Posterior vena cava (tissue), 2 donors: ENCODE measurements at regions not wholly inside any gene's neighbourhood (a gene's known extent, or its start where the extent isn't known, plus 50 kb on each side); places are given as distances from the start of the nearest gene placed in this dataset.

Experiments
- DNase-seq: peaks from one replicate; pipeline ENCODE4 v3.0.0-alpha.2; 2020; ENCODE audit warnings: low spot score
- intact Hi-C, 2 donors: fragments of 100-400 bp; cut with DNase I; formaldehyde crosslinking; loops; one replicate each; pipeline versions ENCODE4 v1.14.1 to v1.14.2; 2022 to 2023
- microRNA-seq, 2 donors: library from miRNA; unstranded; fragments of <30 nt; microRNA quantifications; one replicate each; pipeline ENCODE4 v1.2.0, GENCODE V29; 2020 to 2021; ENCODE audit warnings: borderline microRNAs expressed in 2 of 2
- donor health status: DM: yes; HTN: yes; CAD: no.
- donor health status: DM: yes; HTN: yes; CAD: no.

DNA sequence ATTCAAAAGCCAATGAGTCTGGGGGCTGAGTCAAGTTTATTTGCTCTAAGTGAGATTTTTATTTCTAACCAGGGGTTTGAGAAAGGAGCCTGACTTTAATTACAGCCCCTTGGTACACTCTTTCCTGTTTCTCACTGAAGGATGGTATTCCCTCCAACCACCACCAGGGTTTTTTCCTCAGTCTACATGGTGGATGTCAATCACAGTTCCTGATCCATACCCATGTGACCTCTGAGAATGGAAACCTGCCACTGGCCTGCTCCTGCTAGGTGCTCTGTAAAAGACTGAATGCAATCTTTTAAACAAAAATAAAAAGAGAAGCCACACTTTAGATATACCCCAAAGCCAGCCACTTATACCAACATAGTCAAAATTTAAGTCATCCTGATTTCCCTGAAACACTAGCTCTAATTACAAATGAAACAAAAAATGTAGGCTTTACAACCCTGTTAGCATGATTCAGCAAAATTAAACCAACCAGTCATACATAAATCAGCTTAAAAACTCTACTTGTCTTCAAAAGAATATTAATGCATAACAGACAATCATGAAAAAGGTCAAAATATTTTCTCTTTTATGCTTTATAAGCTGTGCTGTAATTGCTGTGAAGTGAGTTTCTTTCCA, 112.1 kb upstream of the NWD2 start:
- no peak for DNase-seq
- intact Hi-C loops = no loop called here

DNA sequence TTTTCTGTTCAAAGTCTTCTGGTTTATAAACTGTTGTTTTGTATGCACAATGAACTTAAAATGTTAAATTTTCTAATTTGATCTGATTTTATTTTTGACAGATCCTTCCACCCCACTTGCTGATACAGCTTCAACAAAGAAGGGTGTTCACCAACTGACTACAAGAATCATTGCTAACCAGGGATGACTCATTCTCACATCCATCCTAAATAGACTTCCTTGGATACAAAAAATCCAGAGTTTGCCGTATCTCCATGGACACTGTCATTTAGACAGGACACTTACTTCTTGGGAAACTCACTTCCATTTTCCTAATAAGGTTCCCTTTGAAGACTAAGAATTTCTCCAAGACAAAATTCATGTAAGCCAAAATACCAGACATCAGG, 111.6 kb upstream of the NWD2 start:
- no peak for DNase-seq
- intact Hi-C loops = no loop called here

DNA sequence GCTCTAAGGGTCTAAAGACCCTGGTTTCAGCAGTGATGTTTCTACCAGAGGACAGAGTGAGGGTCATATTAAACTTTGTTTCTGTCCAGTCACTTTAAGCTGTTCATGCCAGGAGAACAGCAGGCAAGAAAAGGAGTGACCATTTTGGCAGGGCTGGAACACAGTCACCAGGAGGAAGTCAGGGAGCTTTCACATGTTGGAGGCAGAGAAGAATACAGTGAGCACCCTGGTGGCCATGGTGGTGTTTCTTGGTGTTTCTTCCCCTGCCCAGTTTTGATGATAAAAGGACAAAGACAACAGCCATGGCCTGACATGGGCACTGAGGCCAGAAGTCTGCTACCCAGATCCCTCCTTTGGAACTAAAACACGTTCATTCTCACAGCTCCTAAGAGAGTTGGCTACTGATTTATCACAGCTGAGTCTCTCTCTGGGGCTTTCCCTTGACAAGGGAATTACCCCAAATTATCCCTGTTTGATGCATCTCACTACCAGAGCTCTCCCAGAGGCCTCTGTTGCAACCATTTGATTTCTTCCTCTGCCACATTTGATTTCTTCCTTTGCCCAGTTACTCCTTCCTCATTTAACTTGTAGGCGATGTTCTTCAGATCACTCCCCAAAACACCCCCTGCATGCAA, 106.4 kb upstream of the NWD2 start:
- DNase-seq = no peak
- intact Hi-C loops = loop anchor here in 1 of 2 donors (5.0 kb wide), 1 partner anchor 1856 kb away; no protein-coding TSS in a partner anchor

DNA sequence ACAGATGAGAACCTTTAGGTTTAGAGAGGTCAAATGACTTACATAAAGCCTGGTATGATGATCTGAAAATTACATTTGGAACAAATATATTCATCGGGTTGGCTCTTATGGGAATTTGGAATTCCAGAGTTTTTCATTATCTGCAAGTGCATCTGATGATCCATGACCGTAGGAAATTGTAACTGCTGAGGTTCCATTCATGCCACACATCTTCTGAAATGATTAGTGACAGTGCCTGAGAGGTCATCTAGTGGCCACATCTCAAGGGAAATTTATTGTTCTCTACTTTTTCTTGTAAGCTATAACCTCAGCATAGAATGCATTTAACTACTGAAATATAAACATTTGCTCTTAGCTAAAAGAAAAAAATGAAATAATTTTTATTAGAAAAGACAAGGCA, 105.8 kb upstream of the NWD2 start:
- DNase-seq = no peak
- intact Hi-C loops = loop anchor here in 1 of 2 donors (5.0 kb wide), 1 partner anchor 1856 kb away; no protein-coding TSS in a partner anchor

DNA sequence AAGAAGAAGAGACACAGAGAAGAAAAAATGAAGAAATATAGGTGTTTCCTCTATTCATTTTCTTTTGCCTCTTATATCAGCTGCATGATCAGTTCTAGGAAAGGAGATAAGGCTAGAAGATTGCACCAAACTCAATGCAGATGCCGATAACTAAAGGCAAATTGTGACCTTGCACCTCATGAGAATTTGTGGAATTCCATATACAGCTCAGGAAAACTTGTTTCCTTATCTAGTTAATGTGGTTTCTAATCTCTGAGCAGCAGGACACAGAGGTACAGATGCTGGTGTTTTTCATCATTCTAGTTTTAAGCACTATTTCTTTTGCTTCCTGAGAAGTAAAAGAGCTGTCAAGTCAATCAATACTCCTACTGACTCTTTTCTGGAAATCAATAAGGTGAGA, 104.6 kb upstream of the NWD2 start:
- no peak for DNase-seq
- intact Hi-C loops = loop anchor here in 1 of 2 donors (5.0 kb wide), 1 partner anchor 1858 kb away; no protein-coding TSS in a partner anchor

DNA sequence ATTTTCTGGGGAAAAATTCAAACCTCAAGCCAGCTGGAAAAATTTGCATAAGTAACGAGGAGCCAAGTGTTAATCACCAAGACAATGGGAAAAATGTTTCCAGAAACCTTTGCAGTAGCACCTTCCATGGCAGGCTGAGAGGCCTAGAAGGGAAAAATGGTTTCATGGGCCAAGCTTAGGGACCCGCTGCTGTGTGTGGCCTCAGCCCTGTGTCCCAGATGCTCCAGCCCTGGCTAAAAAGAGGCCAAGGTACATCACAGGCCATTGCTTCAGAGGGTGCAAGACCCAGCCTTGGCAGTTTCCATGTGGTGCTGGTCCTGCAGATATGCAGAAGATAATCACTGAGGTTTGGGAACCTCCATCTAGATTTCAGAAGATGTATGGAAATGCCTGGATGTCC, 98.3 kb upstream of the NWD2 start:
- DNase-seq = no peak
- intact Hi-C loops = no loop called here

DNA sequence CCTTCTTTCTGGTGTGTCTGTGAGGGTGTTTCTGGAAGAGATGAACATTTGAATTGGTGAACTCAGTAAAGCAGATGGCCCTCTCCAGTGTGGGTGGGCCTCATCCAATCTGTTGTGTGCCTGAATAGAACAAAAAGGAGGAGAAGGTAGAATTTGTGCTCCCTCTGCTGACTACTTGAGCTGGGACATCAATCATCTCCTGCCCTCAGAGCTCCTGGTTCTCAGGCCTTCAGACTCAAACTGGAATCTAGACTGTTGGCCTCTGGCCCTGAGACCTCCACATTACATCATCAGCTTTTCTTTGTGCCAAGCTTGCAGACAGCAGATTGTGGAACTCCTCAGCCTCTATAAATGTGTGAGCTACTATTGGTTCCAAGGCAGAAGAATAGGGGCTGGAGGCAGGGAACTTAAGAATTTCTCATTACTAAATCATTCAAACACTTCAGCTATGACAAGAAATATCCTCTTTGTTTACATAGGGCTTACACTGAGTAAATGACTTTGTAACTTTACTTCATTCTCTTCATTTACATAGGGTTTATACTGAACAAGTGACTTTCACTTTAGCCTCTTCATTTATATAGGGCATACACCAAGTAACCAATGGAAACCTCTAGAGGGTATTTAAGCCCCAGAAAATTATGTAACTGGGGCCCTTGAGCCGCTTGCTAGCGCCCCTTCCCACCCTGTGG, 86.9 kb upstream of the NWD2 start:
- intact Hi-C loops = no loop called here
- no peak for DNase-seq

DNA sequence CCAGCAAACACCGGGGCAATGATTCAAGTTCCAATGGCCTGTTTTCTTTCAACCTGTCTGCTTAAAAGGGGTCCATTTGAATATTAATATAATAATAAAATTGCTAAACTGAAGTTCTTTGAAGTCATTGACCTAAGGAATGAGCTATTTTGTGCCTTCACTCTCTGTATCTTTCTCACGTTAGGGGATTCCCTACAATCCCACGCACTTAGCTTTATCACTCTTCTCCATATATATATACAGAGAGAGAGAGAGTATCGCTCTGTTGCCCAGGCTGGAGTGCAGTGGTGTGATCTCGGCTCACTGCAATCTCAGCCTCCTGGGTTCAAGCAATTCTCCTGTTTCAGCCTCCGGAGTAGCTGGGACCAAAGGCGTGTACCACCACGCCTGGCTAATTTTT, 83.9 kb upstream of the NWD2 start:
- intact Hi-C loops = no loop called here
- no peak for DNase-seq

DNA sequence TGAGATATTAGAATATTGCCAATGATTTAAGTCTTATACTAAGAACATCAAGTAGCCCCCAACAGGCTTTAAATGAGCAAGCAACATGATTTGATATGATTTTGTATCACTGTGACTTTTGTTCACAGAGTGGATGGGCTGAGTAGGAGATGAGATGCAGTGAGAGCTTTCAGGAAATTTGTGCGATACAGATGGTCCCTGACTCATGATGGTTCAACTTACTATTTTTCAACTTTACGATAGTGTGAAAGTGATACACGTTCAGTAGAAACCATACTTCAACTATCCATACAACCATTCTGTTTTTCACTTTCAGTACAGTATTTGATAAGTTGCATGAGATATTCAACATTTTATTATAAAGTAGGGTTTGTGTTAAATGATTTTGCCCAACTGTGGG, 78.7 kb upstream of the NWD2 start:
- DNase-seq = no peak

DNA sequence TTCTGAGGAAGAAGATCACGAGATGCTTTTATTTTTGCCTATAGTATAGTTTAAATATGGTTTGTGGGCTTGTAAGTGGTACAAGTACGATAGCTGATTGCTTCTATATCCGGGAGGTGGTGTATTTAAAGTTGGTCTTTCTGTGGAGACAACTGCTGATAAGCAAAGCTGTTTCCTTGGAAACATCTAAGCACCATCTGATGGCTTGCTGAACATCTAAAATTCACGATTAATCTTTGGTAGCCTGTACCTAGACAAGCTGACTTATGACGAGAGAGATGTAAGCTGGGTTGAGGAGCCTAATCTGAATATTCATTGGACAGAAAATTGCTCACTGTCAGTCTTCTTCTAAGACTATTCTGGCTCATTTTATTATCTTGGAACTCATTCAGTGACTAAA, 74.6 kb upstream of the NWD2 start:
- no peak for DNase-seq
- intact Hi-C loops = no loop called here

More for the DNA sequence above, 78.7 kb upstream of the NWD2 start:
- intact Hi-C loops = no loop called here

DNA sequence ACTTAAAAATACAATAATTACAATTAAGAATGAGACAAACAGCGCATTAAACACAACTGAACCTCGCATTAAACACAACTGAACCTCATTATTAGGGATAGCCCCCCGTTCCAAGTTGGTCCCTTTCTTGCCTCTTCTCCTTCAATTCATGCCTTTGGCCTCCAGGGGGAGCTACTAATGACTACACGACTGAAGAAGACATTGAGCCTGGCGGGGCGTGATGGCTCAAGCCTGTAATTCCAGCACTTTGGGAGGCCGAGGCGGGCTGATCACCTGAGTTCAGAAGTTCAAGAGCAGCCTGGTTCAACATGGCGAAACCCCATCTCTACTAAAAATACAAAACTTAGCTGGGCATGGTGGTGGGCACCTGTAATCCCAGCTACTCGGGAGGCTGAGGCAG, 56.4 kb upstream of the NWD2 start:
- no peak for DNase-seq
- intact Hi-C loops = no loop called here

Small RNA genes lying in the stretch of these regions (microRNA-seq; reads per million reads assigned to microRNA genes)
- gene MIR1255B1 = 0 reads per million in 2 donors
